ENCODE measurements at regions not wholly inside any gene's neighbourhood (a gene's known extent, or its start where the extent isn't known, plus 50 kb on each side); places are given as distances from the start of the nearest gene placed in this dataset.

DNA sequence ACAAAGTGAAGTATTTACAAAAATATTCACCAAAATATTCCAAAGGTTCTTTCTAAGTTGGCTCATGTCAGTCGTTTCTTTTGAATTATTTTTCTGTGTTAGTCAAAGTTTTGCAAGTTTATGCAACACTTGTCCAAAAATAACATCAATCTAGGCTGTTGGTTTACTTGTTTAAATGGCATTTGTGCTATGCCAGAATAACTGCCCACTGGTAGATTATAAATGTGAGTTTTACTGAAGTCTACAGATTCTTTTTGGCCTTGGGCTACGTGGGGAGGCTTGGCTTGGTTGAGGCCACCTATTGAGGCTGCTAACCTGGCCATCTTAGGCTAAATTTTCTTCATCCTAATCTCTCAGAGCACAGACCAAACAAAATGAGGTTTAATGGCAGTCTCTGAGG lies 1091.9 kb upstream of the RAG2 start:
- no peak for DNase-seq
- no peak overlapping the region for H3K4me3 ChIP-seq (replicated peaks in 1 of 3; ENCODE audit: low read depth in 2 of 3, low read length in 3 of 3)
- Mint-ChIP-seq H3K4me1 (no peaks in the 10 kb centered on the region), H3K36me3 (no peaks in the 10 kb centered on the region), H3K9me3 (peaks cover 3 to 18% (median 9%) of the 10 kb centered on the region in 7 donors), H3K27ac (no peak overlapping the region), H3K4me3 (no peak overlapping the region), H3K27me3 (ENCODE audit: low read depth in 3 of 3) (no peaks in the 10 kb centered on the region)
- H3K4me1 ChIP-seq (ENCODE audit: control insufficient read depth in 1 of 2, insufficient read depth in 2 of 2, low read length in 2 of 2): no peaks in the 10 kb centered on the region
- H3K27ac ChIP-seq (ENCODE audit: low read depth in 1 of 2, low read length in 2 of 2): no peak overlapping the region
- H3K27me3 ChIP-seq (ENCODE audit: control insufficient read depth in 2 of 2, insufficient read depth in 2 of 2, low read length in 2 of 2): no peaks in the 10 kb centered on the region
- H4K20me1 ChIP-seq (ENCODE audit: insufficient read depth, low read length): no peaks in the 10 kb centered on the region
- H3K79me2 ChIP-seq (ENCODE audit: insufficient read depth, low read length): no peaks in the 10 kb centered on the region
- no peak overlapping the region for H3K4me2 ChIP-seq (replicated peaks; ENCODE audit: extremely low read depth, low read length, poor library complexity, severe bottlenecking)
- WGBS (ENCODE audit: insufficient coverage): no CpG with 5 or more reads among the region's 2 CpGs
- H3K9me3 ChIP-seq (replicated peaks in 1 of 2; ENCODE audit: control insufficient read depth in 1 of 2, insufficient read depth in 1 of 2, low read length in 2 of 2): peaks cover 0 to 5% of the 10 kb centered on the region in 2 donors
- no peaks in the 10 kb centered on the region for H3K36me3 ChIP-seq (replicated peaks in 1 of 2; ENCODE audit: control insufficient read depth in 1 of 2, insufficient read depth in 2 of 2, low read length in 2 of 2)
- H3K9ac ChIP-seq (ENCODE audit: insufficient read depth, low read length, poor library complexity, severe bottlenecking): no peak overlapping the region
- TF ChIP-seq, protein P1, sequence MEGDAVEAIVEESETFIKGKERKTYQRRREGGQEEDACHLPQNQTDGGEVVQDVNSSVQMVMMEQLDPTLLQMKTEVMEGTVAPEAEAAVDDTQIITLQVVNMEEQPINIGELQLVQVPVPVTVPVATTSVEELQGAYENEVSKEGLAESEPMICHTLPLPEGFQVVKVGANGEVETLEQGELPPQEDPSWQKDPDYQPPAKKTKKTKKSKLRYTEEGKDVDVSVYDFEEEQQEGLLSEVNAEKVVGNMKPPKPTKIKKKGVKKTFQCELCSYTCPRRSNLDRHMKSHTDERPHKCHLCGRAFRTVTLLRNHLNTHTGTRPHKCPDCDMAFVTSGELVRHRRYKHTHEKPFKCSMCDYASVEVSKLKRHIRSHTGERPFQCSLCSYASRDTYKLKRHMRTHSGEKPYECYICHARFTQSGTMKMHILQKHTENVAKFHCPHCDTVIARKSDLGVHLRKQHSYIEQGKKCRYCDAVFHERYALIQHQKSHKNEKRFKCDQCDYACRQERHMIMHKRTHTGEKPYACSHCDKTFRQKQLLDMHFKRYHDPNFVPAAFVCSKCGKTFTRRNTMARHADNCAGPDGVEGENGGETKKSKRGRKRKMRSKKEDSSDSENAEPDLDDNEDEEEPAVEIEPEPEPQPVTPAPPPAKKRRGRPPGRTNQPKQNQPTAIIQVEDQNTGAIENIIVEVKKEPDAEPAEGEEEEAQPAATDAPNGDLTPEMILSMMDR (IDR thresholded peaks at IDR 0.05): no peak
- H2AFZ ChIP-seq (ENCODE audit: insufficient read depth, low read depth, low read length, poor library complexity, severe bottlenecking): no peak overlapping the region
- intact Hi-C loops (cut with micrococcal nuclease): no loop called here

DNA sequence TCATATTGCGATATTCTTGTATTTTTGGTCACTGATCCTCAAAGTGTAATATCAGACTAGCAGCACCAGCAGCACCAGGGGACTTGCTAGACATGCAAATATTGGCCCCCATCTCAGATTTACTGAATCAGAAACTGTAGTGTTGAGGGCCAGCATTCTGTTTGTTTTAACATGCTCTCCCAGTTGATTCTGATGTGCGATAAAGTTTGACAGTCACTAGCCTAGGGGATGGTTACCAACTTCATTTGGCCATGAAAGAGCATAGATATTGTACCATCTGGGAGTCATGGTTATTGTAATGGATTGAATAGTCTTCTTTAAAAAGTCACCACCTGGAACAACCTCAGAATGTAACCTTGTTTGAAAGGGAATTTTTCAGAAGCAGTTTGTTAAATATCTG lies 1090.4 kb upstream of the RAG2 start:
- Histone ChIP-seq H3K27ac (ENCODE audit: low read depth in 1 of 2, low read length in 2 of 2) (no peak overlapping the region), H3K4me1 (ENCODE audit: control insufficient read depth in 1 of 2, insufficient read depth in 2 of 2, low read length in 2 of 2) (no peaks in the 10 kb centered on the region), H3K79me2 (ENCODE audit: insufficient read depth, low read length) (no peaks in the 10 kb centered on the region), H4K20me1 (ENCODE audit: insufficient read depth, low read length) (no peaks in the 10 kb centered on the region), H3K9ac (ENCODE audit: insufficient read depth, low read length, poor library complexity, severe bottlenecking) (no peak overlapping the region), H2AFZ (ENCODE audit: insufficient read depth, low read depth, low read length, poor library complexity, severe bottlenecking) (no peak overlapping the region), H3K9me3 (replicated peaks in 1 of 2; ENCODE audit: control insufficient read depth in 1 of 2, insufficient read depth in 1 of 2, low read length in 2 of 2) (peaks cover 0 to 5% of the 10 kb centered on the region in 2 donors), H3K36me3 (replicated peaks in 1 of 2; ENCODE audit: control insufficient read depth in 1 of 2, insufficient read depth in 2 of 2, low read length in 2 of 2) (no peaks in the 10 kb centered on the region), H3K4me2 (replicated peaks; ENCODE audit: extremely low read depth, low read length, poor library complexity, severe bottlenecking) (no peak overlapping the region), H3K27me3 (ENCODE audit: control insufficient read depth in 2 of 2, insufficient read depth in 2 of 2, low read length in 2 of 2) (no peaks in the 10 kb centered on the region), H3K4me3 (replicated peaks in 1 of 3; ENCODE audit: low read depth in 2 of 3, low read length in 3 of 3) (no peak overlapping the region)
- no peak overlapping the region for H3K4me3 Mint-ChIP-seq
- no peaks in the 10 kb centered on the region for H3K4me1 Mint-ChIP-seq
- intact Hi-C loops (cut with micrococcal nuclease): no loop called here
- TF ChIP-seq, protein P1 (IDR thresholded peaks at IDR 0.05): no peak
- peaks cover 0 to 10% (median 4%) of the 10 kb centered on the region in 7 donors for H3K9me3 Mint-ChIP-seq
- no peak for DNase-seq
- H3K27ac Mint-ChIP-seq: no peak overlapping the region
- no peaks in the 10 kb centered on the region for H3K27me3 Mint-ChIP-seq (ENCODE audit: low read depth in 3 of 3)
- no CpG with 5 or more reads among the region's 2 CpGs for WGBS (ENCODE audit: insufficient coverage)
- H3K36me3 Mint-ChIP-seq: no peaks in the 10 kb centered on the region
